H9 (cell line): ENCODE measurements at regions not wholly inside any gene's neighbourhood (a gene's known extent, or its start where the extent isn't known, plus 50 kb on each side); places are given as distances from the start of the nearest gene placed in this dataset.

Source experiments
- DNase-seq: peaks from one replicate; pipeline ENCODE4 v3.0.0-alpha.2; 2017
- H2AFZ ChIP-seq: one replicate; pipeline ENCODE4 v1.6.1; 2013; ENCODE audit warnings: mild to moderate bottlenecking, low read length, control low read depth, moderate library complexity
- H2AK5ac ChIP-seq: 2 replicates; pipeline ENCODE4 v1.6.1; 2013; ENCODE audit warnings: low read length, control low read depth, mixed read lengths; ENCODE audit not compliant: insufficient read length
- H2BK120ac ChIP-seq: one replicate; pipeline ENCODE4 v1.6.1; 2013; ENCODE audit warnings: low read depth, mild to moderate bottlenecking, low read length, control low read depth, inconsistent platforms; ENCODE audit not compliant: poor library complexity, severe bottlenecking
- H2BK12ac ChIP-seq: 2 replicates; pipeline ENCODE4 v1.6.1; 2013; ENCODE audit warnings: low read length, control low read depth, mixed read lengths, low read depth; ENCODE audit not compliant: insufficient read length
- H2BK15ac ChIP-seq: 2 replicates; pipeline ENCODE4 v1.6.1; 2013; ENCODE audit warnings: low read depth, low read length, control low read depth
- H2BK20ac ChIP-seq: one replicate; pipeline ENCODE4 v1.6.1; 2013; ENCODE audit warnings: low read depth, mild to moderate bottlenecking, low read length, control low read depth, inconsistent platforms; ENCODE audit not compliant: poor library complexity, severe bottlenecking
- H2BK5ac ChIP-seq: 2 replicates; pipeline ENCODE4 v1.6.1; 2013; ENCODE audit warnings: low read length, control low read depth, mixed read lengths; ENCODE audit not compliant: insufficient read length
- H3K14ac ChIP-seq: 2 replicates; pipeline ENCODE4 v1.6.1; 2013; ENCODE audit warnings: low read length, control low read depth; ENCODE audit not compliant: insufficient read depth
- H3K18ac ChIP-seq: 2 replicates; pipeline ENCODE4 v1.6.1; 2013; ENCODE audit warnings: low read depth, mild to moderate bottlenecking, mixed read lengths, low read length, control low read depth; ENCODE audit not compliant: insufficient read length
- H3K23ac ChIP-seq: 2 replicates; pipeline ENCODE4 v1.6.1; 2013; ENCODE audit warnings: low read length, control low read depth, mixed read lengths, low read depth; ENCODE audit not compliant: insufficient read length
- H3K23me2 ChIP-seq: 2 replicates; pipeline ENCODE4 v1.6.1; 2013; ENCODE audit warnings: low read depth, mild to moderate bottlenecking, mixed read lengths, low read length, control low read depth; ENCODE audit not compliant: insufficient read length, poor library complexity, severe bottlenecking
- H3K27ac ChIP-seq: 2 replicates; pipeline ENCODE4 v1.5.1; 2013; ENCODE audit warnings: low read length, control low read depth, mixed read lengths, low read depth; ENCODE audit not compliant: insufficient read length
- H3K27me3 ChIP-seq: 2 replicates; pipeline ENCODE4 v1.6.1; 2013; ENCODE audit warnings: low read length, control low read depth, inconsistent platforms; ENCODE audit not compliant: insufficient read depth
- H3K4ac ChIP-seq: 2 replicates; pipeline ENCODE4 v1.6.1; 2013; ENCODE audit warnings: low read depth, mild to moderate bottlenecking, control low read depth, inconsistent platforms, low read length, moderate library complexity
- H3K4me1 ChIP-seq: 2 replicates; pipeline ENCODE4 v1.6.1; 2013; ENCODE audit warnings: low read length, control low read depth, inconsistent platforms; ENCODE audit not compliant: insufficient read depth
- H3K4me2 ChIP-seq: 2 replicates; pipeline ENCODE4 v1.6.1; 2013; ENCODE audit warnings: low read length, control low read depth, mixed read lengths; ENCODE audit not compliant: insufficient read length, insufficient read depth
- H3K56ac ChIP-seq: 2 replicates; pipeline ENCODE4 v1.6.1; 2013; ENCODE audit warnings: low read depth, mild to moderate bottlenecking, mixed read lengths, low read length, control low read depth; ENCODE audit not compliant: insufficient read length
- H3K79me1 ChIP-seq: 2 replicates; pipeline ENCODE4 v1.6.1; 2013; ENCODE audit warnings: low read depth, mild to moderate bottlenecking, moderate library complexity, low read length, control low read depth, inconsistent platforms; ENCODE audit not compliant: insufficient read depth, poor library complexity, severe bottlenecking
- H3K79me2 ChIP-seq: 2 replicates; pipeline ENCODE4 v1.6.1; 2013; ENCODE audit warnings: low read length, control low read depth, inconsistent platforms; ENCODE audit not compliant: insufficient read depth
- H3K9ac ChIP-seq: 2 replicates; pipeline ENCODE4 v1.6.1; 2013; ENCODE audit warnings: low read length, control low read depth, mixed read lengths; ENCODE audit not compliant: insufficient read length; ENCODE audit errors: extremely low read depth
- H3K9me3 ChIP-seq: one replicate; pipeline ENCODE4 v1.6.1; 2013; ENCODE audit warnings: low read depth, low read length, inconsistent platforms; ENCODE audit not compliant: control insufficient read depth
- H3T11ph ChIP-seq: one replicate; pipeline ENCODE4 v1.6.1; 2013; ENCODE audit warnings: mild to moderate bottlenecking, low read length, control low read depth, inconsistent platforms
- H4K20me1 ChIP-seq: one replicate; pipeline ENCODE4 v1.6.1; 2013; ENCODE audit not compliant: control insufficient read depth, insufficient read length, insufficient read depth
- H4K5ac ChIP-seq: 2 replicates; pipeline ENCODE4 v1.6.1; 2013; ENCODE audit warnings: low read depth, mild to moderate bottlenecking, mixed read lengths, low read length, control low read depth; ENCODE audit not compliant: insufficient read length
- H4K8ac ChIP-seq: replicated peaks from 2 replicates; pipeline ENCODE4 v1.6.1; 2013; ENCODE audit warnings: low read length, control low read depth, mixed read lengths, low read depth; ENCODE audit not compliant: insufficient read length
- H4K91ac ChIP-seq: 2 replicates; pipeline ENCODE4 v1.6.1; 2013; ENCODE audit warnings: low read depth, mild to moderate bottlenecking, moderate library complexity, mixed read lengths, low read length, control low read depth; ENCODE audit not compliant: insufficient read length
- H3K27ac Mint-ChIP-seq, 3 experiments: 2 replicates in 2 of 3; 3 replicates in 1 of 3; pipeline ENCODE4 v1.8.0; 2020 to 2021; ENCODE audit warnings: mixed read lengths in 3 of 3, mild to moderate bottlenecking in 1 of 3, moderate library complexity in 1 of 3
- H3K27me3 Mint-ChIP-seq: 2 replicates; pipeline ENCODE4 v1.8.0; 2021; ENCODE audit warnings: low read depth, mild to moderate bottlenecking, moderate library complexity, mixed read lengths
- H3K36me3 Mint-ChIP-seq, 3 experiments: 2 replicates in 2 of 3; 3 replicates in 1 of 3; pipeline ENCODE4 v1.8.0; 2020 to 2021; ENCODE audit warnings: low read depth in 3 of 3, mixed read lengths in 3 of 3; ENCODE audit not compliant: insufficient read depth in 1 of 3
- H3K4me1 Mint-ChIP-seq, 2 experiments: 2 replicates each; pipeline ENCODE4 v1.8.0; 2020; ENCODE audit warnings: mixed read lengths in 2 of 2
- H3K4me3 Mint-ChIP-seq, 2 experiments: 2 replicates in 1 of 2; 3 replicates in 1 of 2; pipeline ENCODE4 v1.8.0; 2020 to 2021; ENCODE audit warnings: mild to moderate bottlenecking in 2 of 2, mixed read lengths in 2 of 2, moderate library complexity in 1 of 2
- H3K9me3 Mint-ChIP-seq, 2 experiments: 2 replicates in 1 of 2; 3 replicates in 1 of 2; pipeline ENCODE4 v1.8.0; 2020; ENCODE audit warnings: mild to moderate bottlenecking in 2 of 2, mixed read lengths in 2 of 2, moderate library complexity in 1 of 2
- WGBS: extraction: QIAGEN DNeasy Blood & Tissue Kit; methylation state at CpG from one replicate; pipeline ENCODE4 v1.1.7; 2013; ENCODE audit warnings: missing lambda C conversion rate, low lambda C conversion rate, mixed read lengths; ENCODE audit not compliant: insufficient read length; ENCODE audit errors: extremely low coverage; 5-methylcytosine and 5-hydroxymethylcytosine counted together
- TF ChIP-seq, protein P1 (sequence below): fragments of 200-600 bp; sonication (generic); conservative IDR thresholded peaks from 3 replicates; pipeline ENCODE4 v1.8.0; 2021; ENCODE audit warnings: antibody characterized with exemption, mild to moderate bottlenecking

DNA sequence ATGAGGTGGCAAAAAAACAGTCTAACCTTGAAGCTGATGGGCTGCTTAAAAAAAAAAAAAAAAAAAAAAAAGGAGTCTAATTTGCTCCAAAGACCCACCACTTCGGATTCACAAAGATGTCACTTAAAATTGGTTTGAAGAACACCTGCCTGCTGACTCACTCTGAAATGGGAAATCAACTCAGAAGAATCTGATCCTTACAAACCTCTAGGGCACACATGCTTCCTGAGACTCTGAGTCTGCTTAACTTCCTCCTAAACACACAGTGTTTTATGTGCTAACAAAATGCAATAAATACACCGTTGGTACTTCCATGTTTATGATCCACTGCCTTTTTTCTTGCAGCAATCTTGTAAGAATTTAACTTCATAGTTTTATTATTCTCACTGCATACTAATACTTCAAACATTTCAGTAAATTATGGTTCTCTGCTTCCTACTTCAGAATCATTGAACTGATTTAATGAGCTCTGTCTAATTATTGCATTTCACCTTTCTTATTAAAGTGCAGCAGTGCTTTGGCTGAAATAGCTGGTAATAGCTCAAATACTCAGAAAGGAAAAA is 73.0 kb upstream of the FRMD4B start:
- H3K18ac ChIP-seq = no peak overlapping the region
- no peak overlapping the region for H3T11ph ChIP-seq
- H2AK5ac ChIP-seq = no peak overlapping the region
- H3K79me2 ChIP-seq = no peaks in the 10 kb centered on the region
- no peak overlapping the region for H3K9ac ChIP-seq
- no peaks in the 10 kb centered on the region for H3K23me2 ChIP-seq
- no peak overlapping the region for H2BK5ac ChIP-seq
- H2BK15ac ChIP-seq = no peak overlapping the region
- no peak overlapping the region for H3K4me2 ChIP-seq
- H4K91ac ChIP-seq = no peak overlapping the region
- no peaks in the 10 kb centered on the region for H3K79me1 ChIP-seq
- no peak overlapping the region for H3K4me3 Mint-ChIP-seq
- no peaks in the 10 kb centered on the region for H3K4me1 Mint-ChIP-seq
- no CpG with 5 or more reads among the region's 2 CpGs for WGBS
- no peaks in the 10 kb centered on the region for H3K27me3 ChIP-seq
- no peak overlapping the region for H3K14ac ChIP-seq
- no peaks in the 10 kb centered on the region for H3K9me3 ChIP-seq
- H3K27ac ChIP-seq = no peak overlapping the region
- no peak overlapping the region for H4K8ac ChIP-seq
- DNase-seq = no peak
- H2BK120ac ChIP-seq = no peak overlapping the region
- no peak overlapping the region for H4K5ac ChIP-seq
- H3K36me3 Mint-ChIP-seq = no peaks in the 10 kb centered on the region
- H3K56ac ChIP-seq = no peak overlapping the region
- H3K27me3 Mint-ChIP-seq = no peaks in the 10 kb centered on the region; the same call in 1 of the 2 replicates
- no peak overlapping the region for H3K4ac ChIP-seq
- no peak overlapping the region for H3K23ac ChIP-seq
- TF ChIP-seq, protein P1, sequence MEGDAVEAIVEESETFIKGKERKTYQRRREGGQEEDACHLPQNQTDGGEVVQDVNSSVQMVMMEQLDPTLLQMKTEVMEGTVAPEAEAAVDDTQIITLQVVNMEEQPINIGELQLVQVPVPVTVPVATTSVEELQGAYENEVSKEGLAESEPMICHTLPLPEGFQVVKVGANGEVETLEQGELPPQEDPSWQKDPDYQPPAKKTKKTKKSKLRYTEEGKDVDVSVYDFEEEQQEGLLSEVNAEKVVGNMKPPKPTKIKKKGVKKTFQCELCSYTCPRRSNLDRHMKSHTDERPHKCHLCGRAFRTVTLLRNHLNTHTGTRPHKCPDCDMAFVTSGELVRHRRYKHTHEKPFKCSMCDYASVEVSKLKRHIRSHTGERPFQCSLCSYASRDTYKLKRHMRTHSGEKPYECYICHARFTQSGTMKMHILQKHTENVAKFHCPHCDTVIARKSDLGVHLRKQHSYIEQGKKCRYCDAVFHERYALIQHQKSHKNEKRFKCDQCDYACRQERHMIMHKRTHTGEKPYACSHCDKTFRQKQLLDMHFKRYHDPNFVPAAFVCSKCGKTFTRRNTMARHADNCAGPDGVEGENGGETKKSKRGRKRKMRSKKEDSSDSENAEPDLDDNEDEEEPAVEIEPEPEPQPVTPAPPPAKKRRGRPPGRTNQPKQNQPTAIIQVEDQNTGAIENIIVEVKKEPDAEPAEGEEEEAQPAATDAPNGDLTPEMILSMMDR = no peak
- no peaks in the 10 kb centered on the region for H3K9me3 Mint-ChIP-seq
- no peaks in the 10 kb centered on the region for H4K20me1 ChIP-seq
- H3K27ac Mint-ChIP-seq = no peak overlapping the region
- no peaks in the 10 kb centered on the region for H3K4me1 ChIP-seq
- no peak overlapping the region for H2BK12ac ChIP-seq
- no peak overlapping the region for H2AFZ ChIP-seq
- no peak overlapping the region for H2BK20ac ChIP-seq
